H1 (cell line): ENCODE measurements at regions not wholly inside any gene's neighbourhood (a gene's known extent, or its start where the extent isn't known, plus 50 kb on each side); places are given as distances from the start of the nearest gene placed in this dataset.

Experiments used
- CTCF ChIA-PET: fragments of 300-600 bp; sonication (Branson Sonifier 250); formaldehyde crosslinking; loops from one replicate; lab custom pipeline; 2021; ENCODE audit not compliant: partially characterized antibody; lab: Charles Lee
- POLR2A ChIA-PET: fragments of 300-600 bp; sonication (Branson Sonifier 250); formaldehyde crosslinking; loops from one replicate; lab custom pipeline; 2021; ENCODE audit warnings: inconsistent platforms; ENCODE audit not compliant: partially characterized antibody; lab: Charles Lee
- DNase-seq, 2 experiments: peaks; one replicate each; pipeline versions ENCODE4 v3.0.0 to v3.0.0-alpha.2; 2010 to 2022; ENCODE audit warnings: low spot score in 2 of 2, low read depth in 1 of 2, mixed read lengths in 1 of 2
- FAIRE-seq: peaks from 2 replicates; lab custom pipeline; 2011; peaks lifted over from hg19 to GRCh38; lab: Jason Lieb, UNC
- H2AFZ ChIP-seq: 2 replicates; pipeline ENCODE4 v1.8.1; 2012; ENCODE audit warnings: low read length, inconsistent platforms
- H2AK5ac ChIP-seq: 2 replicates; pipeline ENCODE4 v1.6.1; 2013; ENCODE audit warnings: low read depth, low read length
- H2BK120ac ChIP-seq: replicated peaks from 2 replicates; pipeline ENCODE3; 2013; ENCODE audit warnings: low read depth, low read length, inconsistent platforms
- H2BK12ac ChIP-seq: 2 replicates; pipeline ENCODE4 v1.6.1; 2013; ENCODE audit warnings: low read depth, low read length
- H2BK15ac ChIP-seq: 2 replicates; pipeline ENCODE4 v1.6.1; 2013; ENCODE audit warnings: low read length
- H2BK20ac ChIP-seq: 2 replicates; pipeline ENCODE4 v1.6.1; 2013; ENCODE audit warnings: low read length
- H2BK5ac ChIP-seq: 2 replicates; pipeline ENCODE4 v1.6.1; 2013; ENCODE audit warnings: low read depth, low read length
- H3K14ac ChIP-seq: 2 replicates; pipeline ENCODE4 v1.6.1; 2013; ENCODE audit warnings: inconsistent platforms; ENCODE audit not compliant: insufficient read length
- H3K18ac ChIP-seq: 2 replicates; pipeline ENCODE4 v1.6.1; 2013; ENCODE audit warnings: low read length; ENCODE audit errors: extremely low read depth
- H3K23ac ChIP-seq: 2 replicates; pipeline ENCODE4 v1.6.1; 2013; ENCODE audit warnings: inconsistent platforms; ENCODE audit not compliant: insufficient read length
- H3K23me2 ChIP-seq: 2 replicates; pipeline ENCODE4 v1.6.1; 2013; ENCODE audit warnings: low read depth, low read length
- H3K27ac ChIP-seq: 2 replicates; pipeline ENCODE4 v1.6.1; 2011; ENCODE audit warnings: low read depth, low read length, inconsistent platforms
- H3K27me3 ChIP-seq, 4 experiments: replicated peaks in 1 of 4; 1 replicate in 1 of 4; 2 replicates in 3 of 4; pipeline versions ENCODE4 v1.6.1 to v1.8.1; 2011 to 2013; ENCODE audit warnings: low read length in 3 of 4, mild to moderate bottlenecking in 3 of 4, inconsistent platforms in 2 of 4, mixed read lengths in 2 of 4, moderate library complexity in 1 of 4; ENCODE audit not compliant: control insufficient read depth in 3 of 4, insufficient read depth in 3 of 4; ENCODE audit errors: extremely low read depth in 1 of 4
- H3K36me3 ChIP-seq, 4 experiments: 2 replicates each; pipeline versions ENCODE4 v1.6.1 to v1.8.1; 2011 to 2013; ENCODE audit warnings: mild to moderate bottlenecking in 4 of 4, low read length in 3 of 4, moderate library complexity in 2 of 4, control low read depth in 1 of 4, inconsistent platforms in 1 of 4; ENCODE audit not compliant: insufficient read depth in 4 of 4, control insufficient read depth in 2 of 4
- H3K4ac ChIP-seq: replicated peaks from 2 replicates; pipeline ENCODE3; 2013; ENCODE audit warnings: low read length, low read depth, mixed read lengths, inconsistent platforms; ENCODE audit not compliant: insufficient read length
- H3K4me1 ChIP-seq, 4 experiments: replicated peaks in 1 of 4; 1 replicate in 1 of 4; 2 replicates in 3 of 4; pipeline versions ENCODE4 v1.6.1 to v1.8.1; 2011 to 2013; ENCODE audit warnings: low read length in 3 of 4, inconsistent platforms in 2 of 4, mixed read lengths in 1 of 4; ENCODE audit not compliant: insufficient read depth in 4 of 4, control insufficient read depth in 3 of 4
- H3K4me2 ChIP-seq, 2 experiments: 2 replicates each; pipeline versions ENCODE4 v1.6.1 to v1.8.1; 2011 to 2013; ENCODE audit warnings: low read depth in 2 of 2, low read length in 2 of 2, control low read depth in 1 of 2, inconsistent platforms in 1 of 2, mild to moderate bottlenecking in 1 of 2; ENCODE audit not compliant: insufficient read depth in 1 of 2
- H3K4me3 ChIP-seq, 4 experiments: fragments of 200-600, 300-600 bp in 1 of 4; sonication (generic), shearing (Covaris generic), sonication (Bioruptor Twin) in 1 of 4; 2 replicates each; pipeline versions ENCODE4 v1.5.1 to v1.8.1; 2011 to 2016; ENCODE audit warnings: low read length in 4 of 4, low read depth in 3 of 4, control low read depth in 2 of 4, inconsistent platforms in 2 of 4, mild to moderate bottlenecking in 2 of 4, mixed read lengths in 1 of 4, moderate library complexity in 1 of 4; ENCODE audit not compliant: insufficient read depth in 2 of 4; ENCODE audit errors: extremely low read depth in 1 of 4
- H3K56ac ChIP-seq: replicated peaks from 2 replicates; pipeline ENCODE3; 2013; ENCODE audit warnings: low read depth, mild to moderate bottlenecking, mixed read lengths, low read length, inconsistent platforms; ENCODE audit not compliant: insufficient read length
- H3K79me1 ChIP-seq: 2 replicates; pipeline ENCODE4 v1.6.1; 2013; ENCODE audit warnings: low read depth, low read length, control low read depth
- H3K79me2 ChIP-seq, 2 experiments: 2 replicates each; pipeline versions ENCODE4 v1.6.1 to v1.8.1; 2012 to 2013; ENCODE audit warnings: low read length in 2 of 2, mild to moderate bottlenecking in 2 of 2, inconsistent platforms in 1 of 2; ENCODE audit not compliant: insufficient read depth in 2 of 2, control insufficient read depth in 1 of 2
- H3K9ac ChIP-seq, 4 experiments: replicated peaks in 1 of 4; 1 replicate in 1 of 4; 2 replicates in 3 of 4; pipeline versions ENCODE4 v1.6.1 to v1.8.1; 2011 to 2013; ENCODE audit warnings: low read depth in 3 of 4, low read length in 3 of 4, control low read depth in 2 of 4, mild to moderate bottlenecking in 2 of 4, moderate library complexity in 2 of 4, inconsistent platforms in 1 of 4; ENCODE audit errors: extremely low read depth in 1 of 4
- H3K9me3 ChIP-seq, 2 experiments: 2 replicates each; pipeline versions ENCODE4 v1.6.1 to v1.8.1; 2012 to 2013; ENCODE audit warnings: mild to moderate bottlenecking in 2 of 2, moderate library complexity in 2 of 2, control low read depth in 1 of 2, inconsistent platforms in 1 of 2, low read depth in 1 of 2, low read length in 1 of 2, mixed read lengths in 1 of 2; ENCODE audit not compliant: insufficient read depth in 2 of 2
- H4K20me1 ChIP-seq, 2 experiments: replicated peaks in 1 of 2; 2 replicates each; pipeline versions ENCODE3 to v1.8.1; 2011 to 2013; ENCODE audit warnings: inconsistent platforms in 2 of 2, low read length in 2 of 2, mild to moderate bottlenecking in 1 of 2; ENCODE audit not compliant: insufficient read depth in 2 of 2, control insufficient read depth in 1 of 2
- H4K5ac ChIP-seq: 2 replicates; pipeline ENCODE4 v1.6.1; 2013; ENCODE audit warnings: low read length, low read depth, mixed read lengths, inconsistent platforms; ENCODE audit not compliant: insufficient read length
- H4K8ac ChIP-seq: 2 replicates; pipeline ENCODE4 v1.8.0; 2013; ENCODE audit warnings: mild to moderate bottlenecking, moderate library complexity, low read length, inconsistent platforms; ENCODE audit not compliant: insufficient read depth; ENCODE audit errors: extremely low read depth
- H4K91ac ChIP-seq: replicated peaks from 2 replicates; pipeline ENCODE3; 2013; ENCODE audit warnings: low read length, mixed read lengths, inconsistent platforms; ENCODE audit not compliant: insufficient read length
- CREB1 ChIP-seq: IDR thresholded peaks from 2 replicates; pipeline ENCODE4 v1.6.1; 2012; ENCODE audit warnings: inconsistent platforms
- EGR1 ChIP-seq: IDR thresholded peaks from 2 replicates; pipeline ENCODE4 v1.6.1; 2011; ENCODE audit warnings: low read depth, low read length, borderline replicate concordance
- EP300 ChIP-seq, 2 experiments: IDR thresholded peaks; 1 replicate in 1 of 2; 2 replicates in 1 of 2; pipeline ENCODE4 v1.6.1; 2011 to 2012; ENCODE audit warnings: low read depth in 2 of 2, low read length in 2 of 2, mild to moderate bottlenecking in 2 of 2, borderline replicate concordance in 1 of 2, inconsistent platforms in 1 of 2, moderate library complexity in 1 of 2
- FOSL1 ChIP-seq: IDR thresholded peaks from 2 replicates; pipeline ENCODE4 v1.6.1; 2011; ENCODE audit warnings: mild to moderate bottlenecking, low read depth, low read length, moderate library complexity; ENCODE audit not compliant: insufficient read depth
- MAX ChIP-seq: IDR thresholded peaks from 2 replicates; pipeline ENCODE4 v1.6.1; 2012; ENCODE audit warnings: inconsistent platforms
- POU5F1 ChIP-seq: IDR thresholded peaks from 2 replicates; pipeline ENCODE4 v1.6.1; 2011; ENCODE audit warnings: low read depth, mild to moderate bottlenecking, low read length, moderate library complexity
- RNF2 ChIP-seq: fragments of 200-900, 300-1000 bp; sonication (generic); IDR thresholded peaks from 2 replicates; pipeline ENCODE4 v1.7.1; 2016; ENCODE audit warnings: borderline replicate concordance, low read depth, mild to moderate bottlenecking, antibody characterized with exemption, low read length; ENCODE audit not compliant: poor library complexity, severe bottlenecking; ENCODE audit errors: missing control alignments
- SAP30 ChIP-seq: fragments of 300-600 bp; sonication (generic); IDR thresholded peaks from 2 replicates; pipeline ENCODE4 v1.7.1; 2012; ENCODE audit warnings: low read length, moderate library complexity, mild to moderate bottlenecking, inconsistent platforms; ENCODE audit not compliant: insufficient read depth, insufficient replicate concordance
- WGBS, 2 experiments: shearing (Covaris generic) in 1 of 2; methylation state at CpG; one replicate each; pipeline versions ENCODE4 v1.1.6 to v1.1.7; 2013 to 2015; ENCODE audit warnings: low lambda C conversion rate in 2 of 2, mixed read lengths in 2 of 2, inconsistent platforms in 1 of 2, low coverage in 1 of 2, missing lambda C conversion rate in 1 of 2; ENCODE audit not compliant: insufficient replicate concordance in 2 of 2, insufficient coverage in 1 of 2, insufficient read length in 1 of 2; ENCODE audit errors: extremely low coverage in 1 of 2, missing lambda C conversion rate in 1 of 2; 5-methylcytosine and 5-hydroxymethylcytosine counted together
- TF ChIP-seq, protein P1 (sequence below), 3 experiments: IDR thresholded peaks; 1 replicate in 2 of 3; 2 replicates in 1 of 3; pipeline versions ENCODE4 v1.5.1 to v1.6.1; 2011; ENCODE audit warnings: low read length in 3 of 3, mild to moderate bottlenecking in 3 of 3, inconsistent platforms in 2 of 3, low read depth in 1 of 3, moderate library complexity in 1 of 3; ENCODE audit not compliant: insufficient read depth in 1 of 3; ENCODE audit errors: control extremely low read depth in 1 of 3

GRCh38 chr11:110894224-110894623, 182.0 kb upstream of the ARHGAP20 start:
- H3K9ac ChIP-seq = no peak overlapping the region
- no peak overlapping the region for H3K4me2 ChIP-seq
- H3K23ac ChIP-seq = no peak overlapping the region
- H3K4me3 ChIP-seq = no peak overlapping the region
- no peak overlapping the region for H3K18ac ChIP-seq
- no peak overlapping the region for H3K27ac ChIP-seq
- no peak for TF ChIP-seq MAX
- no peak for TF ChIP-seq SAP30
- no peak for TF ChIP-seq EP300 (IDR thresholded peaks at IDR 0.05; ENCODE audit: borderline replicate concordance in 1 of 2, low read depth in 2 of 2, low read length in 2 of 2)
- TF ChIP-seq, protein P1, sequence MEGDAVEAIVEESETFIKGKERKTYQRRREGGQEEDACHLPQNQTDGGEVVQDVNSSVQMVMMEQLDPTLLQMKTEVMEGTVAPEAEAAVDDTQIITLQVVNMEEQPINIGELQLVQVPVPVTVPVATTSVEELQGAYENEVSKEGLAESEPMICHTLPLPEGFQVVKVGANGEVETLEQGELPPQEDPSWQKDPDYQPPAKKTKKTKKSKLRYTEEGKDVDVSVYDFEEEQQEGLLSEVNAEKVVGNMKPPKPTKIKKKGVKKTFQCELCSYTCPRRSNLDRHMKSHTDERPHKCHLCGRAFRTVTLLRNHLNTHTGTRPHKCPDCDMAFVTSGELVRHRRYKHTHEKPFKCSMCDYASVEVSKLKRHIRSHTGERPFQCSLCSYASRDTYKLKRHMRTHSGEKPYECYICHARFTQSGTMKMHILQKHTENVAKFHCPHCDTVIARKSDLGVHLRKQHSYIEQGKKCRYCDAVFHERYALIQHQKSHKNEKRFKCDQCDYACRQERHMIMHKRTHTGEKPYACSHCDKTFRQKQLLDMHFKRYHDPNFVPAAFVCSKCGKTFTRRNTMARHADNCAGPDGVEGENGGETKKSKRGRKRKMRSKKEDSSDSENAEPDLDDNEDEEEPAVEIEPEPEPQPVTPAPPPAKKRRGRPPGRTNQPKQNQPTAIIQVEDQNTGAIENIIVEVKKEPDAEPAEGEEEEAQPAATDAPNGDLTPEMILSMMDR (IDR thresholded peaks at IDR 0.05; ENCODE audit: control extremely low read depth in 1 of 3, insufficient read depth in 1 of 3, low read depth in 1 of 3, low read length in 3 of 3) = no peak
- no peak for TF ChIP-seq RNF2
- no peak for TF ChIP-seq CREB1
- no peak for TF ChIP-seq FOSL1
- TF ChIP-seq EGR1 = no peak
- no peak for TF ChIP-seq POU5F1
- H4K8ac ChIP-seq = no peak overlapping the region
- no peak overlapping the region for H3K56ac ChIP-seq
- no peak overlapping the region for H2AFZ ChIP-seq
- H2BK120ac ChIP-seq = no peak overlapping the region
- WGBS, 2 experiments = 100% methylated on average over 4 of the region's 4 CpGs; no CpG with 5 or more reads in 1 of the 2 experiments
- H4K91ac ChIP-seq = no peak overlapping the region
- POLR2A ChIA-PET = no interaction called here
- H3K9me3 ChIP-seq = no peaks in the 10 kb centered on the region
- no peaks in the 10 kb centered on the region for H3K27me3 ChIP-seq
- no peaks in the 10 kb centered on the region for H3K79me1 ChIP-seq
- no peaks in the 10 kb centered on the region for H3K4me1 ChIP-seq
- H2BK15ac ChIP-seq = no peak overlapping the region
- CTCF ChIA-PET = interaction anchor here (1.0 to 1.5 kb wide), 2 partner anchors 9 to 24 kb away, joined by 3 to 4 read pairs; no protein-coding TSS in a partner anchor
- no peak overlapping the region for H2BK5ac ChIP-seq
- no peaks in the 10 kb centered on the region for H3K79me2 ChIP-seq
- H4K20me1 ChIP-seq = no peaks in the 10 kb centered on the region
- H3K36me3 ChIP-seq = no peaks in the 10 kb centered on the region
- DNase-seq (no peak), FAIRE-seq (no peak)
- no peak overlapping the region for H2BK20ac ChIP-seq
- no peak overlapping the region for H4K5ac ChIP-seq
- no peak overlapping the region for H2AK5ac ChIP-seq
- no peak overlapping the region for H3K4ac ChIP-seq
- H3K23me2 ChIP-seq = no peaks in the 10 kb centered on the region
- H2BK12ac ChIP-seq = no peak overlapping the region
- no peak overlapping the region for H3K14ac ChIP-seq
